GM21360 (cell line): ENCODE measurements at regions not wholly inside any gene's neighbourhood (a gene's known extent, or its start where the extent isn't known, plus 50 kb on each side); places are given as distances from the start of the nearest gene placed in this dataset.
"Not testable (repeated sequence)": the region's sequence is repeated elsewhere in the genome, so short reads cannot be mapped to it uniquely, and the experiment has no call there.

Experiments
- ATAC-seq: cut with Tn5 transposase; IDR thresholded peaks from one replicate; pipeline ENCODE4 v1.9.1; 2021; ENCODE audit warnings: mild to moderate bottlenecking, moderate library complexity; ENCODE audit not compliant: unreplicated experiment

DNA sequence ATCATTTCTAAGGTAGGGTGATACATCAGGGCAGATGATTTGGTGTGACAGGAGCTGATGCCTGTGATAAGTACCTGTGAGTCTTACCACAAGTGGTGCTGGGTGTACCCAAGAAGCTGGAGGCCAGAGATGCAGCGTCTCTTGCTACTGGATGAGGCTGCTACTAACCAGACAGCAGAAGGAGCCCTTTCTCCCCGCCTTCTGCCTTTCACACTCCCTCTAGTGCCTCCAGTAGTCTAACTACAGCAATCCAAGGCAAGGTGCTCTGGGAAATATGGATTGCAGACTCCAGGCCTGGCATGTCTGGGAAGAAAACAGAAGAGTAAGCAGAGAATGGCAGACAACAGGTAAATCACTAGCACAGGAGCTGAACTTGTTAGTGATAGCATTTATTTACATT, 470.8 kb downstream of the NKX6-1 start:
- ATAC-seq: no peak

DNA sequence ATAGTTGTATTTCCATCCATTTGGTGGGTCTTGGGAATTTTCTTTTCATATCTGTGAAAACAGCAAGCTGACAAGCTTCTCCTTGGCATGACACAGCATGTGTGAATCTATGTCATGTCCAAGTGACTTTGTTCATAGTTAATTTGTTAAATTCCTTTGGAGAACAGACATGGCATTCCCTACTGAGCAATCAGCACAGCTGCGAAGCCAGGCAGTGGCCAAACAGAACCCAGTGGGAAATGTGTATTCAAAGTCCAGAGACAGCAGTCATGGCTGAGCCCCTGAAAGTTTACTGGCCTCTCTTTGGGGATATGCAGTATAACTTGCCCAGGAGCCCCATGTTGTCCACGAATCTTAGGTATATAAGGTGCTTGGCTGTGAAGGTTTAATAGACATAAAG, 474.7 kb downstream of the NKX6-1 start:
- ATAC-seq: no peak

DNA sequence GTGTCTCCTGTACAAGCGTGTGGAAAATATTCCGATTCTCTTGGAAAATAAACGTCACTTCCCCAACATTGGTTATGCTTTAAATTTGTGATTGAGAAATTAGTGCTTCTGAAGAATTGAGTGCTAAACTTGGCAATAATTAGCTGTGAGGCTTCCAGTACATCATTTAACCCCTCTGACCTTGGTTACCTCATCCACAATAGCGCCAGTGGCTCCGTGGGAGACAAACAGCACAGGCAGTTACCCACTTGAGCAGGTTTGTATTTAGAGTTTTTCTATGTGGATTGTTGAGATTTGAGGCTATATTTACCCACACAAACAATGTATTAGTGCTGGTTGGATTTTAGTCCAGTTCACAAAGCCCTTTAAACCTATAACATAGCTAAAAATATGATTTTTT, 476.5 kb downstream of the NKX6-1 start:
- no peak for ATAC-seq

DNA sequence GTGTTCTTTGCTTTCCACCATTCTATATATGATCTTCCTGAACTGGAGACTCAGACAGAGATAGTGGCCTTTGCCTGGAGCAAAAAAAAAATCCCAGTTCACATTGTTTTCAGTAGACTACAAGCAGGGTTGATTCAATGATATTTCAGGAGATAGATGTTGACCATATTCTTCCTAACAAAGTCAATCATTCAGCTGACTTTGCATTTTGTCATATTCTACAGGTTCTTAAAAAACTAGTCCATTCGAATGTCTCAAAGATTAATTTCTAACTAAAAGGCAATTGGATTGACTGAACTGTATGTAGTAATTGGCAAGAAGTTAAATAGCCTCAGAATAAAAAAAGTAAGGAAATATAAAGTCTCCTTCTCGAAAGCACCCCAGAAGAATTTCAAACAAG, 479.5 kb downstream of the NKX6-1 start:
- no peak for ATAC-seq

DNA sequence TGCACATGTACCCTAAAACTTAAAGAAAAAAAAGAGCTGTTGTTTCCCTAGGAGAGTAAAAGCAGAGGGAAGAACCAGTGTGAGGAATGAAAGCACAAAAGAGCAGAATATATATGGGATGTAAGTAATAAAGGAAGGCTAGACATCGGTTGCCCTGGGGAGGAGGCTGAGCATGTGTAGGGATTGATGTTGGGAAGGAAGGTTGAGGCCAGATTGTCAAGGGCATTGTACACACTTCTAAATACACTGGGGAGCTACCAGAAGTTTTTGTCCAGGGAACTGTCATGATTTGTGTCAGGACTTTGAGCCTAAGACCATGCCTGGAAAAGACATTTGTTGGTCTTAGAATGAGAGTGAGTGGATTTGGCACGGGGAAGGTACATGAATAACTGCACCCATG, 467.1 kb downstream of the GPAT3 start:
- ATAC-seq: no peak

DNA sequence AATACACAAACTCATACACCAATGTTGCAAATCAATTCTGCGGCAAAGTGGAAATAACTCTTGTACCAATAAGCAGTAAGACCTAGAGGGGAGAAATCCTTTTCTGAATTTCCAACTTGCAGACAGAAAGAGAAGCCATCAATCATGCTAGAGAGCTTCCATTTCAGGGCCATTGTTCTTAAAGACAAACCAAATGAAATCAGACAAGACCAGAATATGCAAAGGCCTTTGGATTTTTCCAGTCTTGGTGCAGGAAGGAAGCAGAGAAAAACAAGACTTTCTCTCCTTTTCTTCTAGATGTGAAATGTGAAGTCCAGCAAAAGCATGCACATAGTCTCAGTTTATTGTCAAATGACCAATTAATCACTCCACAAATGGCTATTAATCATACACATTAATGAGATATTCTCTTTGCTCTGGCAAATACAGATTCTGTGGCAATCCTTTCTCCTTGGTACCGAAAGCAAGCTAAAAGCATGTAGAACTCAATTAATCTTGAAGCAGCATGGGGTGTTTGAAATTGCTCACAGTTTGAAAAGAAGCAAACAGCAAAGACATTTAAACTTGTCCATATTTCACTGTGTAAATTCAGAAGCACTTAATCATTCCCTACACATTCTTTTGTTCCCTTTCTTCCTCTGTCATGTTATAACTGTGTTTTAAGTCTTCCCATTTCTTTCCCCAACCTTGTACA, 466.1 kb downstream of the GPAT3 start:
- ATAC-seq: no peak

DNA sequence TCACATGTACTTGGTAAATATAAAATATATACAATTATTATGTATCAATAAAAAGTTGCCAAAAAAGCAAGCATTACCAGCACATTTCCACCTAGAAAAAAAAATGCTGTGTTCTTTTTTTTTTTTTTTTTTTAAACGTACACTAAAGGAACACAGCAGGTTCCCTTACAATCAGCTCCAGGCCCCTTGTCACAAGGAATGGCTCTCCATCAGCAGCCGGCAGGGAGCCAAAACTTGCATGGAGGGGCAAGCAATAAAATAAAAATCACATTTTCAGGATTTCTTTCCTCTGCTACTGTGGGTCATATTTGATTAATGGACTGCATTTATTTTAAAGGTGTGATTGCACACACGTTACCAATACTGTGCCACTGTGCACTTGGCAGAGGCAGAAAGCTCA, 460.3 kb downstream of the GPAT3 start:
- ATAC-seq: no peak

DNA sequence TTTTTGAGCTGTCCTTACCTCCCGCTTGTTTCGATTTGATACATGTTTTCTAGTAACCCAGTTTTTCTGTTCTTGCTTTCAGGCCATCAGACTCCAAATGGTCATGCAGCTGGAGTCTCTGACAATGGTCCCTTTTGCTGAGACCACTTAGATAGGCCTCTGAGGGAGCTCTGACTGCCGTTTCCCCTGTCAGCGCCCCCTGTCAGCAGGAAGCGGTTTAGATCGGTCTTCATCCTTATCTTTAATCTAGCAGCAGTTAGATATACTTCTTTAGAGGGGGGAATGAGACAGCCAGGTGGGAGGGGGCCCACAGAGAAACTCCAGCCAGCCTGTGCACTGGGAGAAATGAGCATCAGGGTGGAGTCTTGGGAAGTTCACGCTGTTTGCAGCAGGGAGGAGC, 457.9 kb downstream of the GPAT3 start:
- no peak for ATAC-seq

DNA sequence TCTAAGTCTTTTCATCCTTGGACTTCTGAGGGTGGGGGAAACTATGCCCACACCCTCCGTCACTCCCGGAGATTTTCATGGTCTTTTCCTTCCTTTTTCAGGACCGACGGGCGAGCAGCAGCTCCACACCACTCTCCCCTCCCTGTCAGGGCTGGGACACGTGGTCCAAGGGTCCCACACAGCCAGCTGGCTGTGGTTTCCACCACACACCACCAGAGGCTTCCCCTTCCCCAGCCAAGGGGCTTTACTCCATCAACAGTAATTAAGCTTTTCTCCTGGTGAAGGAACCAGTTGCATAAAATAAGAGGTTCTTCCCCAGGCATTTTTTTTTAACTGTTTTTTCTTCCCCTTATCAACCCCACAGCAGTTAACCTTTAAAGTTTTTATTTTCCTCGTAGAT, 453.9 kb downstream of the GPAT3 start:
- no peak for ATAC-seq

DNA sequence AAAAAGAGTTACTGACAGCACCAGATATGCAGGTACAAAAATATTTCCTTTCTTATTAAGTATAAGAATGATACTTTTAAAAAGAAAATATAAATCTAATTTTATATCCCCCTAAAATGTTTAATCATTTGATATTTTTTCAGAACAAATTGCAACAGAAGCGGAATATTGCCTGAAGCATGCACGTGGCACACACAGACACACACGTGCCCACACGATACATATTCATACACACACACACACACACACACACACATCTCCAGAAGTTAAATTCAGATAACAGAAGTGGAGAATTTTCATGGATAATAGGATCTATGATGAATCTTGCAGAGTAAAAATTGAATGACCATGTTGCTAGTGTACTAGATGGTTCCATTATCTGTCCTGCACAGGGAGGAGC, 445.2 kb downstream of the GPAT3 start:
- no peak for ATAC-seq

DNA sequence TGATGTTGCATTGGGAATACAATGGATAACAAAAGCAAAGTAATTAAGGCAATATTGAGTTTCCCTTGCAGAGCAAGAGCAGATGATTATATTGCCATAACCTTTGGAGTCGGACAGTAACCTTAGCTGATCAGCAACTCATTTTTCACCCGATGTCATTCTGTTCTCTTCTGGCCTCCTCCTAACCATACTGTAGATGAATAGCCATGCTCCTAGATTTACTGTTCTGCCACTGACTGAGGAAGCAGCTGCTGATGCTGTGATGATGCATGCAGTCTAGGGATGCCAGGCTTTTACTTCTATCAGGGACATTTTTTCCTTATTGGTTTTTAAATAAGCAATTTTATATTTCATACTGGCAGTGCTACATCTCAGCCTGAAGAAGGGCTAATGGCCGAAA, 443.9 kb downstream of the GPAT3 start:
- no peak for ATAC-seq

DNA sequence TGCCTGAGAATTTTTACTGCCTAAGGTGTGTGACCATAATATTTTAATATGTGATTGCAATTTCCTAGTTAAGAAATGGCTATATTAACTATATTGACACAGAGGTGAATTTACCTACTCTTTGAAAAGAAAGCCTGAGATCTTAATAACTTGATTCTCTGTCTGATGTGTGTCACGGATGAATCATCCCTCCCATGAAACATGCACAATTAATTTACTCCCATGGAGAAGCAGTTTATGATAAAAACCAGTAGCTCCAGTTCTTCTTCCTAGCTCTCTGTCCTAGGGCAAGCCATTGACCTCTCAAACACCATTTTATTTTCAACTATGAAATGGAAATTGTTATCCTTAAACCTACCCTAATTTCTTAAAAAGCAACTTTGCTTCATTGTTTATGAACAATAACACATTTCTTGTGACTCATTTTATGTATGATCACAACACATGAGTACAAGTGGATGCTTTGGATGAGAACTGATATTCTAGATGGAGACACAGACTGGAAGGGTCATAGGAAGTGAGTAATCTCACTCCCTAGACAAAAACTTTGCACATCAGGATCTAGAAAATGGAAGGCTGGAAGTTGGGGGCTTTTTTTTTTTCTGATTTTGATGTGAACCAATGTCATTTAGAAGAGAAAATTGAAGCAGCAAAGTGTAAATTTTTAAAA, 438.3 kb downstream of the GPAT3 start:
- ATAC-seq: no peak

DNA sequence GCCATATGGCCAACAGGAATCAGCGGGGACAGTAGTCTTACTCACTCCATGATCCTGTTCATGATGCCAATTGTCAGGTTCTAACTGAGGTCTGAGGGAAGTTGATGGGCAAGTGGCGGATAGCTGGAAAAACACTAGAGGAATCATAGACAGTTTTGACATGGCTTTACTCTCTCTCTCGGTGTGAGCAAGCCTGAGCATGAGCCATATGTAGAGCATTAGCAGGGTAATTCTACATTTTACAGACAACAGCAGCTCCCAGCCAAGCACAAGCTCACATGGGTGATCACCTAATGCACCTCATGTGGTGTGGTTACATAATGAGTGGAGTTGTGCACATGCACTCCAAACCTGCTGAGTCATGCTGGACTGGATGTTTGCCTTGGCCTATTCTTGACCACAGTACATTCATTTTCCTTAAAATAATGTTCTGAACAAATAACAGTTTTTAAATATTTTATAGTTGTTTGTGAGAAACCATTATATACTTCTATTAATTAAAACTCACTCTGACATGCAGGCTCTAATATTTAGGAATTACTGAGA, 429.2 kb downstream of the GPAT3 start:
- ATAC-seq: no peak

DNA sequence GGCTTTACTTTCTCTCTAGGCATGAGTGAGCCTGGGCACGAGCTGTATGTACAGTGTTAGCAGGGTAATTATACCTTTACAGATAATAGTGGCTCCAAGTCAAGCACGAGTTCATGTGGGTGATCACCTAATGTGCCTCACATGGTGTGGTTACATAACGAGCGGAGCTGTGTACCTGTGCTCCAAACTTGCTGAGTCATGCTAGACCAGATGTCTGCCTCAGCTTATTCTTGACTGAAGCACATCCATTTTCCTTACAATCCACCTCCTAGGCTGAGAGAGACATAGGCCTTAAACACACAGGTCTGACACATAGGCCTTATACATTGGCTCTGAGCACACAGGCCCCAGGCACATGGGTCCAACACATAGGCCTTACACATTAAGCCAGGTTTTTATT, 426.6 kb downstream of the GPAT3 start:
- ATAC-seq: no peak

DNA sequence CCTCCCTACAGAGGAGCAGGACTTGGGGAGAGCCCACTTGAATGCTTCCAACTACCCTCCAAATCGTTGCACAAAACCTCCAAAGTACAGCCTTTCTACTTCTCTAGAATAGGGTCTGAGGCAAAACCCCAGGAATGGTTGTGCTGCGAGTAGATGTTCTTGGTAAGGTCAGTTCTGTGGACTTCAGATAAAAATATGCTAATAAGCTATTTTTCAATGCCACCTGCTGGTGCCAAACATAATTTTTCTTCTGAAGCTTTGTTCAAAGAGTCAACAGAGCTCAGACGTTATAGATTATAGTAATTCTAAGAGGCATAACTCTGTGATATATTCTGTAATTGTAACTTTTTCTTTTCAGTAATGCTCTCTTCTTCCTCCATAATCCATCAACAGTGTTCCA, 425.7 kb downstream of the GPAT3 start:
- ATAC-seq: no peak

DNA sequence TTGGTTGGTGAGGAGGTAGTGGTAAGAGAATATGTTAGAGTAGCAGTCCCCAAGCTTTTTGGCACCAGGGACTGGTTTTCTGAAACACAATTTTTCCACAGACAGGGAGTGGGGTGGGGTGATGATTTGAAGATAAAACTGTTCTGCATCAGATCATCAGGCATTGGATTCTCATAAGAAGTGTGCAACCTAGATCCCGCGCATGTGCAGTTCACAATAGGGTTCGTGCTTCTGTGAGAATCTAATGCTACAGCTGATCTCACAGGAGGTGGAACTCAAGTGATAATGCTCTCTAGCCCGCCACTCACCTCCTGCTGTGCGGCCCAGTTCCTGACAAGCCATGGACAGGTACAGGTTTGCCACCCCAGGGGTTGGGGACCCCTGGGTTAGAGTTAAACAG, 423.3 kb downstream of the GPAT3 start:
- no peak for ATAC-seq

DNA sequence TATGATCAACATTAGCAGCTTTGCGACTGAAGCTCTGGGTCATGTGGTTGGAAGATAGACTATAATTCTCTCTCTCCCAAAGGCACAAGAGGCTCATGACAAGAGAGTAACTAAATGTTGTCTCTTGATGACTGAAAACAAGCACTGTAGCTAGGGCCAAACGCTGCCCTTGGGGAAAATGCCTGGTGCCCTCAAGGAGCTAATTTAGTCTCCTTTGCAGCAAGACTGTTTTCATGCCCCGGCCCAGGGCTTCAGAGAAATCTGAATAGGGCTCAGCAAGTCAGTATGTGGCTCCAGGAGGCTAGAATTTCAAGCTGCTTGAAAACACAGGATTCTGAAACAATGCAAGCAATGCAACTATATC, 411.9 kb downstream of the GPAT3 start:
- no peak for ATAC-seq

DNA sequence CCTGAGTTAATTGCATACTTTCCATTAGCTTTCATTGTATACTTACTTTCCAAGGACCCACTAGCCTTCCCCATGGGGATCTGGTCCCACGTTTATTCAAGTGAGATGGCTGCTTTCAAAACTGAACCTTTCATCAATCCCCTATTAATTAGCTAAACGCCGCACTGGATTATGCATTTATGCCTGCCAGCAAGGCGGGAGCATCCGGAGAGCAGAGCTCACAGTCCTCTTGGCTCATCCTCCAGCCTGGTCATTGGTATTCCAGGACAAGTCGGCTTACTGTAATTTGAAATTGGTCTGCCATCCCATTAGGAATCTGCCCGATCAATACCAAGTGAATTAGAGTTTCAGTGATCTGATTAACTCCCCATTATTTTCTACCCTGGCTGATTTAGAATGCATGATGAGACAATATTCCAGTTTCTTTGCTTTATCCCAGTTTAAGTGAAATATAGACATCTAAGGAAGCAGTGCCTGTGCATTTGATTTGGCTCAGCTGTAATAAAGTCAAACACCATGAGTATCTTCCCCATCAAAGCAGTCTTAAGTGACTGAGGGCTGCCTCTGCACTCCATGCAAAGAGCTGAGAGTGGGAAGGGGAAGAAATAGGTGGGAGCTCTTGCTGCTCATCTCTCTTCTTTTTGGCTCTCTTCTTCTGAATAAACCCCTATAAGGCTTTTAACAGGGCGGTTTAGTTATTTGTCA, 411.4 kb downstream of the GPAT3 start:
- no peak for ATAC-seq

DNA sequence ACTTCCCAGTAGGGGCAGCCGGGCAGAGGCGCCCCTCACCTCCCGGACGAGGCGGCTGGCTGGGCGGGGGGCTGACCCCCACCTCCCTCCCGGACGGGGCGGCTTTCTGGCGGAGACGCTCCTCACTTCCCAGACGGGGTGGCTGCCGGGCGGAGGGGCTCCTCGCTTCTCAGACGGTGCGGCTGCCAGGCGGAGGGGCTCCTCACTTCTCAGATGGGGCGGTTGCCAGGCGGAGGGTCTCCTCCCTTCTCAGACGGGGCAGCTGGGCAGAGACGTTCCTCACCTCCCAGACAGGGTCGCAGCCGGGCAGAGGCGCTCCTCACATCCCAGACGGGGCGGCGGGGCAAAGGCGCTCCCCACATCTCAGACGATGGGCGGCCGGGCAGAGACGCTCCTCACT, 407.8 kb downstream of the GPAT3 start:
- ATAC-seq: not testable (repeated sequence)

DNA sequence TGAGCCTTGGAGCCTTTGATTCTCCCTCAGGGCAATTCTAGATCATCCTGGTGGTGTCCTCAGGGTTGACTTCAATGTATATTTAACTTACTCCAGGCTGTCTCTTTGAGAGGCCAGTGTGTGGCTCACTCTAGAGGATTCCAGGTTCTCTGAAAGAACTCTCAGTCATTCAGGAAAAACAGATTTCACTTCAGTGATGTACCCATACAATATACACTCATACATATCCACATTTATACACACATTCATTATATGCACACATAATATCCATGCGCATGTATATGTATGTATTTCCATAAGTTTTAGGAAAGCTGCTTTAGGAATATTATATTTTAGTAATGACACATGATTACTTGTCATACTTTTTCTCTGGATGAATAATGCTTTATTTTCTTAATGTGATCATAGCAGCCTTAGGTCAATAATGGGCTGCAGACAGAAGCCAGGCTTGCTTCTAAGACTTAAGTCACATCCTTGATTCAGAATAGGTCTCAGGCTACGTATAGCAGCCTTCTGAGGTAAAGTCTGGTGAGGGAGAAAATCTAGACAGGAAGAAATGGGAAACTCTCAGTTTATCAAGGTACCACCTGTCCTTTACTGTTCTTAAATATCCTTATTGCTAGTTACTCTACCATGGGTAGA, 397.0 kb downstream of the GPAT3 start:
- no peak for ATAC-seq

DNA sequence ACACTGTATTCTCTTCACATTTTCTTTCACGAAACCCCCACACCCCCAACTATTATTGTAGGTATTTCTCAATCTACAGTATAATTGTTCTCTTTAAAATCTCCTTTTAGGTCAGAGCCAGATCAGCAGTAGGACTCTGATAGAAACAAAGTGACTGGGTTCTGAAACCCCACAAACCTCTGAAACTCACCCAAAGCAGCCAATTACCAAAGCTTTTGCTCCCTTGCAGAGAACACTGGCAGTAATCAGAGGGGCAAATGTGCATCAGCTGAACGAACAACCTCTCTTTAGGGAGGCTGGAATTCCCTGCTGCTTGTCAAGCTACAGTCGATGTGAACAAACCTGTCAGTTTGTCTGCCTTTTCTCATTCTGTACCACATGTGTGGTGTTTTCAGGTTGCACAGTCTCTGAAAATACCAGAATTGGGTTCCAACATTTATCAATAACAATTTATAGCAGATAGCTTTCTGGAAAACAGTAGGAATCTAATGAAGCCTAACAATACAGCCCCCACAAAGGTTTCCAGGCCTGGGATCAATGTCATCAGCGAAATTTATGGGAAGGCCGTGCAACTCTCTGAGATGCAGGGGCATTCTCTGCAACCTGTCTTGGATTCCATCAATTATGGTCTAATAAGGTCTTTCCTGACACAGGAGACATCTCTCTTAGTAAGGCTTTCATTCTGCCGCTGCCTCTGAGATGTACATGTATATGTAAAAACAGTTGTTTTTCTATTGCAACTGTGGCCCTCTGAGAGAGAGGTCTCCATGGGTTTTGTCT, 395.9 kb downstream of the GPAT3 start:
- no peak for ATAC-seq
